ENCODE measurements at regions not wholly inside any gene's neighbourhood (a gene's known extent, or its start where the extent isn't known, plus 50 kb on each side); places are given as distances from the start of the nearest gene placed in this dataset.

GRCh38 chr5:174284873-174285272 lies 239.4 kb downstream of the NSG2 start:
- DNase-seq (ENCODE audit: extremely low spot score, unreplicated experiment) = no peak
- Mint-ChIP-seq H3K4me3 (no peak overlapping the region), H3K27ac (no peak overlapping the region), H3K36me3 (no peaks in the 10 kb centered on the region), H3K9me3 (no peaks in the 10 kb centered on the region), H3K27me3 (peaks cover 45% of the 10 kb centered on the region), H3K4me1 (ENCODE audit: unreplicated experiment) (no peaks in the 10 kb centered on the region)
- no peak for TF ChIP-seq CTCF (conservative IDR thresholded peaks at IDR 0.05)

DNA sequence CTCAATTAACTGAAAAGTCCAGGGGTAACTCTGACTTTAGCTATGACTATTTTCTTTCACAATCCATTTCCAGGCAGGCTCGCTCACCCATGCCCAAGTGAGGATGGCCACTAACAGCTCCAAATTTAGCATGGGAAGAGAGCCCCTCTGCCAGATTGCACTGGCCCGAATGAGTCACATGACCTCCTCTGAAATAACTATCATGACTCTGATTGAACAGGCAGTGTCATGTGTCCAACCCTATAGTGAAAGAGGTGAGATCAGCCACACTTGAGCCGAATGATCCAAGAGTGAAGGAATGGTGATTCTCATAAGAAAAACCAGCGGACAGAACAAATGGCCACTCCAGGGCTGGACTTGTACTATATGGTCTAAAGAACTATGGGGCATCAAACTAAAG lies 242.3 kb downstream of the NSG2 start:
- H3K36me3 Mint-ChIP-seq = no peaks in the 10 kb centered on the region
- no peaks in the 10 kb centered on the region for H3K9me3 Mint-ChIP-seq
- no peak overlapping the region for H3K4me3 Mint-ChIP-seq
- no peak for TF ChIP-seq CTCF (conservative IDR thresholded peaks at IDR 0.05)
- no peak overlapping the region for H3K27ac Mint-ChIP-seq
- H3K27me3 Mint-ChIP-seq = peaks cover 32% of the 10 kb centered on the region
- H3K4me1 Mint-ChIP-seq (ENCODE audit: unreplicated experiment) = no peaks in the 10 kb centered on the region
- no peak for DNase-seq (ENCODE audit: extremely low spot score, unreplicated experiment)

- Mint-ChIP-seq H3K4me1 (ENCODE audit: unreplicated experiment) (no peaks in the 10 kb centered on the region), H3K27ac (no peak overlapping the region), H3K27me3 (peaks cover 28% of the 10 kb centered on the region), H3K4me3 (no peak overlapping the region), H3K36me3 (no peaks in the 10 kb centered on the region), H3K9me3 (no peaks in the 10 kb centered on the region)
- no peak for TF ChIP-seq CTCF (conservative IDR thresholded peaks at IDR 0.05)
- no peak for DNase-seq (ENCODE audit: extremely low spot score, unreplicated experiment)
These were observed 242.9 kb downstream of the NSG2 start for GRCh38 chr5:174288439-174288838.

DNA sequence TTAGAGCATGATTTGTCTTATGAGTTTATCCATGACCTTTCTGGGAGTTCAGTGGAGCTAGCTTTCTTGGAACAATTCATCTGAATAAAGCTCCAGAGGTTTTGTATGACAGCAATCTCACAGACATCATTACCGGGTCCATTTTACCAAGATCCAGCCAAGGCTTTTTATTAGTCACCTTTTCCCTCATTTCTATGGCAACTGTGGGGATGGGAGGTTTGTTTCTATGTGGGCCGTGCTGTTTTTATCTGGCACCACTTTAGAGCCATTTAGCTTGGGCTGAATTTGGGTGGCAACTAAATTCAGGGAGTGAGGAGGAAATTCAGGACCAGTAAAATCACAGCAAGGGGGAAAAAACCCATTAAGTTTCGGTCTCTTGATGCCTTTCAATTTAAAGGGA lies 245.7 kb downstream of the NSG2 start:
- no peak for TF ChIP-seq CTCF (conservative IDR thresholded peaks at IDR 0.05)
- no peak overlapping the region for H3K4me3 Mint-ChIP-seq
- no peak for DNase-seq (ENCODE audit: extremely low spot score, unreplicated experiment)
- H3K4me1 Mint-ChIP-seq (ENCODE audit: unreplicated experiment) = no peaks in the 10 kb centered on the region
- H3K9me3 Mint-ChIP-seq = no peaks in the 10 kb centered on the region
- H3K27me3 Mint-ChIP-seq = peaks cover 17% of the 10 kb centered on the region
- H3K27ac Mint-ChIP-seq = no peak overlapping the region
- H3K36me3 Mint-ChIP-seq = no peaks in the 10 kb centered on the region

- Mint-ChIP-seq H3K27ac (no peak overlapping the region), H3K27me3 (peaks cover 10% of the 10 kb centered on the region), H3K9me3 (no peaks in the 10 kb centered on the region), H3K4me3 (no peak overlapping the region), H3K4me1 (ENCODE audit: unreplicated experiment) (no peaks in the 10 kb centered on the region), H3K36me3 (no peaks in the 10 kb centered on the region)
- DNase-seq (ENCODE audit: extremely low spot score, unreplicated experiment) = no peak
- no peak for TF ChIP-seq CTCF (conservative IDR thresholded peaks at IDR 0.05)
These were observed 246.8 kb downstream of the NSG2 start for GRCh38 chr5:174292348-174292747.

DNA sequence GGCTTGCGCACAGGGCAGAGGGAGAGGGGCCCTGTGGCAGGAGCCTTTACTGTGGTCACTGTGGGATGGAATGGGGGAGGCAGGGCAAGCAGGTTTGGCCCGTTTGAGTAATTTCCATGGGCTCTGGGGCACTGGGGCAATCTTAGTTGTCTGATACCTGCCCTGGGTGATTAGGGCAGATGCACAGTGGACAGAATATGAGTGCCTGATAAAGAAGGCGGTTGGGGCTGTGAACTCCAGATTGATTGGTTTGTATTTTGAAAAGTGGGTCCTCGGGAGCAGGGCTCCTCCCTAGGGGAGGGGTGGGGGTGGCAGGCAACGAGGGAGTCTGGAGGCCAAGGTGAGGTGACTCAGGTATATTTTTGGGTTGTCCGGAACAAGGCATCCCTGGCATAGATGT lies 247.5 kb downstream of the NSG2 start:
- H3K27me3 Mint-ChIP-seq = peaks cover 10% of the 10 kb centered on the region
- no peak overlapping the region for H3K4me3 Mint-ChIP-seq
- no peaks in the 10 kb centered on the region for H3K36me3 Mint-ChIP-seq
- no peaks in the 10 kb centered on the region for H3K9me3 Mint-ChIP-seq
- no peaks in the 10 kb centered on the region for H3K4me1 Mint-ChIP-seq (ENCODE audit: unreplicated experiment)
- no peak for TF ChIP-seq CTCF (conservative IDR thresholded peaks at IDR 0.05)
- no peak overlapping the region for H3K27ac Mint-ChIP-seq
- no peak for DNase-seq (ENCODE audit: extremely low spot score, unreplicated experiment)
